ENCODE measurements at regions not wholly inside any gene's neighbourhood (a gene's known extent, or its start where the extent isn't known, plus 50 kb on each side); places are given as distances from the start of the nearest gene placed in this dataset.
"Not testable (repeated sequence)": the region's sequence is repeated elsewhere in the genome, so short reads cannot be mapped to it uniquely, and the experiment has no call there.

GRCh38 chr12:60205500-60205899, 609.7 kb downstream of the SLC16A7 start:
- no peak for DNase-seq (ENCODE audit: low read depth, low spot score)
- Histone ChIP-seq H3K27me3 (ENCODE audit: control insufficient read depth, insufficient read depth, low read length) (no peaks in the 10 kb centered on the region), H3K36me3 (ENCODE audit: control insufficient read depth, insufficient read depth, low read length) (no peaks in the 10 kb centered on the region), H3K4me3 (ENCODE audit: low read length) (no peak overlapping the region), H3K27ac (ENCODE audit: low read length) (no peak overlapping the region), H3K9me3 (ENCODE audit: control insufficient read depth, insufficient read depth, low read length) (no peaks in the 10 kb centered on the region), H3K4me1 (ENCODE audit: control insufficient read depth, insufficient read depth, low read length) (no peaks in the 10 kb centered on the region)
- WGBS (ENCODE audit: insufficient coverage, insufficient read length) = no CpG with 5 or more reads among the region's 1 CpG

GRCh38 chr12:60209521-60209920, 613.7 kb downstream of the SLC16A7 start:
- H3K27ac ChIP-seq (ENCODE audit: low read length) = no peak overlapping the region
- no peak overlapping the region for H3K4me3 ChIP-seq (ENCODE audit: low read length)
- no peak for DNase-seq (ENCODE audit: low read depth, low spot score)
- no peaks in the 10 kb centered on the region for H3K9me3 ChIP-seq (ENCODE audit: control insufficient read depth, insufficient read depth, low read length)
- H3K27me3 ChIP-seq (ENCODE audit: control insufficient read depth, insufficient read depth, low read length) = no peaks in the 10 kb centered on the region
- no peaks in the 10 kb centered on the region for H3K4me1 ChIP-seq (ENCODE audit: control insufficient read depth, insufficient read depth, low read length)
- H3K36me3 ChIP-seq (ENCODE audit: control insufficient read depth, insufficient read depth, low read length) = no peaks in the 10 kb centered on the region

GRCh38 chr12:60209933-60210332, 614.1 kb downstream of the SLC16A7 start:
- Histone ChIP-seq H3K9me3 (ENCODE audit: control insufficient read depth, insufficient read depth, low read length) (no peaks in the 10 kb centered on the region), H3K4me3 (ENCODE audit: low read length) (no peak overlapping the region), H3K36me3 (ENCODE audit: control insufficient read depth, insufficient read depth, low read length) (no peaks in the 10 kb centered on the region), H3K4me1 (ENCODE audit: control insufficient read depth, insufficient read depth, low read length) (no peaks in the 10 kb centered on the region), H3K27me3 (ENCODE audit: control insufficient read depth, insufficient read depth, low read length) (no peaks in the 10 kb centered on the region), H3K27ac (ENCODE audit: low read length) (no peak overlapping the region)
- no peak for DNase-seq (ENCODE audit: low read depth, low spot score)
- no CpG with 5 or more reads among the region's 4 CpGs for WGBS (ENCODE audit: insufficient coverage, insufficient read length)

- H3K9me3 ChIP-seq (ENCODE audit: control insufficient read depth, insufficient read depth, low read length) = no peaks in the 10 kb centered on the region
- WGBS (ENCODE audit: insufficient coverage, insufficient read length) = no CpG with 5 or more reads among the region's 5 CpGs
- no peak for DNase-seq (ENCODE audit: low read depth, low spot score)
- H3K27ac ChIP-seq (ENCODE audit: low read length) = no peak overlapping the region
- H3K36me3 ChIP-seq (ENCODE audit: control insufficient read depth, insufficient read depth, low read length) = no peaks in the 10 kb centered on the region
- H3K4me1 ChIP-seq (ENCODE audit: control insufficient read depth, insufficient read depth, low read length) = no peaks in the 10 kb centered on the region
- H3K4me3 ChIP-seq (ENCODE audit: low read length) = no peak overlapping the region
- H3K27me3 ChIP-seq (ENCODE audit: control insufficient read depth, insufficient read depth, low read length) = no peaks in the 10 kb centered on the region
Measured at GRCh38 chr12:60210756-60211155, 614.9 kb downstream of the SLC16A7 start.

- Histone ChIP-seq H3K27me3 (ENCODE audit: control insufficient read depth, insufficient read depth, low read length) (no peaks in the 10 kb centered on the region), H3K9me3 (ENCODE audit: control insufficient read depth, insufficient read depth, low read length) (no peaks in the 10 kb centered on the region), H3K4me3 (ENCODE audit: low read length) (no peak overlapping the region), H3K4me1 (ENCODE audit: control insufficient read depth, insufficient read depth, low read length) (no peaks in the 10 kb centered on the region), H3K36me3 (ENCODE audit: control insufficient read depth, insufficient read depth, low read length) (no peaks in the 10 kb centered on the region), H3K27ac (ENCODE audit: low read length) (no peak overlapping the region)
- WGBS (ENCODE audit: insufficient coverage, insufficient read length) = no CpG with 5 or more reads among the region's 1 CpG
- no peak for DNase-seq (ENCODE audit: low read depth, low spot score)
Measured at GRCh38 chr12:60211244-60211643, 615.4 kb downstream of the SLC16A7 start.

- no peak for DNase-seq (ENCODE audit: low read depth, low spot score)
- Histone ChIP-seq H3K4me1 (ENCODE audit: control insufficient read depth, insufficient read depth, low read length) (no peaks in the 10 kb centered on the region), H3K27ac (ENCODE audit: low read length) (no peak overlapping the region), H3K27me3 (ENCODE audit: control insufficient read depth, insufficient read depth, low read length) (no peaks in the 10 kb centered on the region), H3K4me3 (ENCODE audit: low read length) (no peak overlapping the region), H3K9me3 (ENCODE audit: control insufficient read depth, insufficient read depth, low read length) (no peaks in the 10 kb centered on the region), H3K36me3 (ENCODE audit: control insufficient read depth, insufficient read depth, low read length) (no peaks in the 10 kb centered on the region)
- no CpG with 5 or more reads among the region's 3 CpGs for WGBS (ENCODE audit: insufficient coverage, insufficient read length)
Measured at GRCh38 chr12:60212159-60213000, 616.6 kb downstream of the SLC16A7 start.

- H3K27me3 ChIP-seq (ENCODE audit: control insufficient read depth, insufficient read depth, low read length); DNase-seq (ENCODE audit: low read depth, low spot score); H3K4me1 ChIP-seq (ENCODE audit: control insufficient read depth, insufficient read depth, low read length); H3K36me3 ChIP-seq (ENCODE audit: control insufficient read depth, insufficient read depth, low read length); H3K4me3 ChIP-seq (ENCODE audit: low read length); H3K27ac ChIP-seq (ENCODE audit: low read length); H3K9me3 ChIP-seq (ENCODE audit: control insufficient read depth, insufficient read depth, low read length): not testable (repeated sequence)
- WGBS (ENCODE audit: insufficient coverage, insufficient read length) = no CpG with 5 or more reads among the region's 3 CpGs
Measured at GRCh38 chr12:60213272-60213671, 617.4 kb downstream of the SLC16A7 start.

- no peak overlapping the region for H3K27ac ChIP-seq (ENCODE audit: low read length)
- WGBS (ENCODE audit: insufficient coverage, insufficient read length) = no CpG with 5 or more reads among the region's 5 CpGs
- no peak for DNase-seq (ENCODE audit: low read depth, low spot score)
- no peaks in the 10 kb centered on the region for H3K9me3 ChIP-seq (ENCODE audit: control insufficient read depth, insufficient read depth, low read length)
- H3K4me3 ChIP-seq (ENCODE audit: low read length) = no peak overlapping the region
- H3K4me1 ChIP-seq (ENCODE audit: control insufficient read depth, insufficient read depth, low read length) = no peaks in the 10 kb centered on the region
- H3K27me3 ChIP-seq (ENCODE audit: control insufficient read depth, insufficient read depth, low read length) = no peaks in the 10 kb centered on the region
- no peaks in the 10 kb centered on the region for H3K36me3 ChIP-seq (ENCODE audit: control insufficient read depth, insufficient read depth, low read length)
Measured at GRCh38 chr12:60216226-60216625, 620.4 kb downstream of the SLC16A7 start.

- no peaks in the 10 kb centered on the region for H3K36me3 ChIP-seq (ENCODE audit: control insufficient read depth, insufficient read depth, low read length)
- no peaks in the 10 kb centered on the region for H3K27me3 ChIP-seq (ENCODE audit: control insufficient read depth, insufficient read depth, low read length)
- no peaks in the 10 kb centered on the region for H3K9me3 ChIP-seq (ENCODE audit: control insufficient read depth, insufficient read depth, low read length)
- no CpG with 5 or more reads among the region's 4 CpGs for WGBS (ENCODE audit: insufficient coverage, insufficient read length)
- no peak for DNase-seq (ENCODE audit: low read depth, low spot score)
- no peak overlapping the region for H3K4me3 ChIP-seq (ENCODE audit: low read length)
- no peak overlapping the region for H3K27ac ChIP-seq (ENCODE audit: low read length)
- no peaks in the 10 kb centered on the region for H3K4me1 ChIP-seq (ENCODE audit: control insufficient read depth, insufficient read depth, low read length)
Measured at GRCh38 chr12:60223242-60223641, 627.4 kb downstream of the SLC16A7 start.

GRCh38 chr12:60225216-60226000, 629.6 kb downstream of the SLC16A7 start:
- WGBS (ENCODE audit: insufficient coverage, insufficient read length) = no CpG with 5 or more reads among the region's 11 CpGs
- DNase-seq (ENCODE audit: low read depth, low spot score) = no peak
- Histone ChIP-seq H3K9me3 (ENCODE audit: control insufficient read depth, insufficient read depth, low read length) (no peaks in the 10 kb centered on the region), H3K4me1 (ENCODE audit: control insufficient read depth, insufficient read depth, low read length) (no peaks in the 10 kb centered on the region), H3K4me3 (ENCODE audit: low read length) (no peak overlapping the region), H3K27me3 (ENCODE audit: control insufficient read depth, insufficient read depth, low read length) (no peaks in the 10 kb centered on the region), H3K36me3 (ENCODE audit: control insufficient read depth, insufficient read depth, low read length) (no peaks in the 10 kb centered on the region), H3K27ac (ENCODE audit: low read length) (no peak overlapping the region)
